ENCODE measurements at regions not wholly inside any gene's neighbourhood (a gene's known extent, or its start where the extent isn't known, plus 50 kb on each side); places are given as distances from the start of the nearest gene placed in this dataset.
"Not testable (repeated sequence)": the region's sequence is repeated elsewhere in the genome, so short reads cannot be mapped to it uniquely, and the experiment has no call there.

- no peak for DNase-seq (ENCODE audit: low read depth, low spot score)
- intact Hi-C loops (cut with micrococcal nuclease; ENCODE audit: unreplicated experiment), result no loop called here
- no peak overlapping the region for H3K4me3 ChIP-seq (ENCODE audit: low read depth in 2 of 2, low read length in 2 of 2)
- H3K9me3 ChIP-seq (ENCODE audit: control insufficient read depth, insufficient read depth, low read depth, low read length), result no peaks in the 10 kb centered on the region
- H3K27me3 ChIP-seq (ENCODE audit: control insufficient read depth, insufficient read depth, low read length), result no peaks in the 10 kb centered on the region
- no TSS peak for BruUV-seq (replicated peaks)
- CTCF ChIA-PET, result no interaction called here
- H3K27ac ChIP-seq (ENCODE audit: low read length), result no peak overlapping the region
- POLR2A ChIA-PET, result no interaction called here
- no peak for ATAC-seq
- in situ Hi-C loops (cut with HindIII; ENCODE audit: low pct_unique_long_range_greater_than_20kb, low sequenced_read_pairs), result no loop called here
- H3K4me1 ChIP-seq (ENCODE audit: control insufficient read depth, insufficient read depth, low read length), result no peaks in the 10 kb centered on the region
- no peaks in the 10 kb centered on the region for H3K36me3 ChIP-seq (ENCODE audit: control insufficient read depth, insufficient read depth, low read length)
- TF ChIP-seq CTCF (IDR thresholded peaks at IDR 0.05), result no peak
- no peak for TF ChIP-seq REST (IDR thresholded peaks at IDR 0.05; ENCODE audit: insufficient read depth in 1 of 2, low read depth in 2 of 2, low read length in 1 of 2)
- no peak for TF ChIP-seq SIN3A (IDR thresholded peaks at IDR 0.05; ENCODE audit: borderline replicate concordance, insufficient read depth, low read depth, low read length)
- TF ChIP-seq POLR2AphosphoS5 (IDR thresholded peaks at IDR 0.05; ENCODE audit: low read depth, low read length), result no peak
- TF ChIP-seq TCF7L2 (IDR thresholded peaks at IDR 0.05; ENCODE audit: low read depth, low read length), result no peak
Observed at GRCh38 chr9:97153967-97154366, 115.0 kb upstream of the CTSV start.

GRCh38 chr9:97153160-97153559, 114.2 kb upstream of the CTSV start:
- DNase-seq (ENCODE audit: low read depth, low spot score); H3K36me3 ChIP-seq (ENCODE audit: control insufficient read depth, insufficient read depth, low read length); H3K4me1 ChIP-seq (ENCODE audit: control insufficient read depth, insufficient read depth, low read length); intact Hi-C loops (cut with micrococcal nuclease; ENCODE audit: unreplicated experiment); BruUV-seq (replicated peaks); CTCF ChIA-PET; ATAC-seq; H3K27ac ChIP-seq (ENCODE audit: low read length); H3K27me3 ChIP-seq (ENCODE audit: control insufficient read depth, insufficient read depth, low read length); H3K9me3 ChIP-seq (ENCODE audit: control insufficient read depth, insufficient read depth, low read depth, low read length); POLR2A ChIA-PET; in situ Hi-C loops (cut with HindIII; ENCODE audit: low pct_unique_long_range_greater_than_20kb, low sequenced_read_pairs); H3K4me3 ChIP-seq (ENCODE audit: low read depth in 2 of 2, low read length in 2 of 2): not testable (repeated sequence)

- intact Hi-C loops (cut with micrococcal nuclease; ENCODE audit: unreplicated experiment); in situ Hi-C loops (cut with HindIII; ENCODE audit: low pct_unique_long_range_greater_than_20kb, low sequenced_read_pairs); BruUV-seq (replicated peaks); H3K9me3 ChIP-seq (ENCODE audit: control insufficient read depth, insufficient read depth, low read depth, low read length); H3K4me3 ChIP-seq (ENCODE audit: low read depth in 2 of 2, low read length in 2 of 2); CTCF ChIA-PET; POLR2A ChIA-PET; H3K27ac ChIP-seq (ENCODE audit: low read length); DNase-seq (ENCODE audit: low read depth, low spot score); ATAC-seq; H3K27me3 ChIP-seq (ENCODE audit: control insufficient read depth, insufficient read depth, low read length); H3K36me3 ChIP-seq (ENCODE audit: control insufficient read depth, insufficient read depth, low read length); H3K4me1 ChIP-seq (ENCODE audit: control insufficient read depth, insufficient read depth, low read length): not testable (repeated sequence)
Observed at GRCh38 chr9:97150471-97150870, 111.5 kb upstream of the CTSV start.

GRCh38 chr9:97148428-97148827, 109.5 kb upstream of the CTSV start:
- CTCF ChIA-PET; intact Hi-C loops (cut with micrococcal nuclease; ENCODE audit: unreplicated experiment); H3K27ac ChIP-seq (ENCODE audit: low read length); BruUV-seq (replicated peaks); H3K4me3 ChIP-seq (ENCODE audit: low read depth in 2 of 2, low read length in 2 of 2); H3K36me3 ChIP-seq (ENCODE audit: control insufficient read depth, insufficient read depth, low read length); H3K27me3 ChIP-seq (ENCODE audit: control insufficient read depth, insufficient read depth, low read length); H3K4me1 ChIP-seq (ENCODE audit: control insufficient read depth, insufficient read depth, low read length); in situ Hi-C loops (cut with HindIII; ENCODE audit: low pct_unique_long_range_greater_than_20kb, low sequenced_read_pairs); ATAC-seq; DNase-seq (ENCODE audit: low read depth, low spot score); H3K9me3 ChIP-seq (ENCODE audit: control insufficient read depth, insufficient read depth, low read depth, low read length): not testable (repeated sequence)
- POLR2A ChIA-PET, result interaction anchor here (0.6 kb wide), 1 partner anchor 21 kb away, joined by 3 read pairs; no protein-coding TSS in a partner anchor

- H3K27ac ChIP-seq (ENCODE audit: low read length); POLR2A ChIA-PET; H3K27me3 ChIP-seq (ENCODE audit: control insufficient read depth, insufficient read depth, low read length); intact Hi-C loops (cut with micrococcal nuclease; ENCODE audit: unreplicated experiment); H3K4me1 ChIP-seq (ENCODE audit: control insufficient read depth, insufficient read depth, low read length); CTCF ChIA-PET; H3K36me3 ChIP-seq (ENCODE audit: control insufficient read depth, insufficient read depth, low read length); BruUV-seq (replicated peaks); H3K9me3 ChIP-seq (ENCODE audit: control insufficient read depth, insufficient read depth, low read depth, low read length); ATAC-seq; DNase-seq (ENCODE audit: low read depth, low spot score); in situ Hi-C loops (cut with HindIII; ENCODE audit: low pct_unique_long_range_greater_than_20kb, low sequenced_read_pairs); H3K4me3 ChIP-seq (ENCODE audit: low read depth in 2 of 2, low read length in 2 of 2): not testable (repeated sequence)
Observed at GRCh38 chr9:97145680-97146079, 106.7 kb upstream of the CTSV start.

All from Panc1 (cell line).